PFSK-1 (cell line): ENCODE measurements at regions not wholly inside any gene's neighbourhood (a gene's known extent, or its start where the extent isn't known, plus 50 kb on each side); places are given as distances from the start of the nearest gene placed in this dataset.

Source experiments
- FOXP2 ChIP-seq: optimal IDR thresholded peaks from 2 replicates; pipeline ENCODE3; 2011; ENCODE audit warnings: borderline replicate concordance, control low read depth, inconsistent platforms; ENCODE audit not compliant: insufficient read depth; ENCODE audit errors: extremely low read length, extremely low read depth
- POLR2AphosphoS5 ChIP-seq: IDR thresholded peaks from 2 replicates; pipeline ENCODE4 v1.6.1; 2012; ENCODE audit warnings: low read depth, mild to moderate bottlenecking, control low read depth, low read length, moderate library complexity
- SIN3A ChIP-seq: IDR thresholded peaks from 2 replicates; pipeline ENCODE4 v1.6.1; 2012; ENCODE audit warnings: mild to moderate bottlenecking, low read length, moderate library complexity, borderline replicate concordance; ENCODE audit not compliant: insufficient read depth
- TAF1 ChIP-seq: IDR thresholded peaks from 2 replicates; pipeline ENCODE4 v1.6.1; 2012; ENCODE audit warnings: low read length, control low read depth, borderline replicate concordance; ENCODE audit not compliant: insufficient read depth
- TF ChIP-seq, protein P1 (sequence below), 2 experiments: IDR thresholded peaks; 2 replicates each; pipeline versions ENCODE4 v1.6.1 to v1.8.0; 2011 to 2012; ENCODE audit warnings: low read depth in 2 of 2, low read length in 2 of 2, control low read depth in 1 of 2, inconsistent platforms in 1 of 2, mild to moderate bottlenecking in 1 of 2, moderate library complexity in 1 of 2; ENCODE audit not compliant: insufficient read depth in 1 of 2

GRCh38 chr18:27797484-27797883 is 379.4 kb downstream of the CDH2 start:
- TF ChIP-seq, protein P1, sequence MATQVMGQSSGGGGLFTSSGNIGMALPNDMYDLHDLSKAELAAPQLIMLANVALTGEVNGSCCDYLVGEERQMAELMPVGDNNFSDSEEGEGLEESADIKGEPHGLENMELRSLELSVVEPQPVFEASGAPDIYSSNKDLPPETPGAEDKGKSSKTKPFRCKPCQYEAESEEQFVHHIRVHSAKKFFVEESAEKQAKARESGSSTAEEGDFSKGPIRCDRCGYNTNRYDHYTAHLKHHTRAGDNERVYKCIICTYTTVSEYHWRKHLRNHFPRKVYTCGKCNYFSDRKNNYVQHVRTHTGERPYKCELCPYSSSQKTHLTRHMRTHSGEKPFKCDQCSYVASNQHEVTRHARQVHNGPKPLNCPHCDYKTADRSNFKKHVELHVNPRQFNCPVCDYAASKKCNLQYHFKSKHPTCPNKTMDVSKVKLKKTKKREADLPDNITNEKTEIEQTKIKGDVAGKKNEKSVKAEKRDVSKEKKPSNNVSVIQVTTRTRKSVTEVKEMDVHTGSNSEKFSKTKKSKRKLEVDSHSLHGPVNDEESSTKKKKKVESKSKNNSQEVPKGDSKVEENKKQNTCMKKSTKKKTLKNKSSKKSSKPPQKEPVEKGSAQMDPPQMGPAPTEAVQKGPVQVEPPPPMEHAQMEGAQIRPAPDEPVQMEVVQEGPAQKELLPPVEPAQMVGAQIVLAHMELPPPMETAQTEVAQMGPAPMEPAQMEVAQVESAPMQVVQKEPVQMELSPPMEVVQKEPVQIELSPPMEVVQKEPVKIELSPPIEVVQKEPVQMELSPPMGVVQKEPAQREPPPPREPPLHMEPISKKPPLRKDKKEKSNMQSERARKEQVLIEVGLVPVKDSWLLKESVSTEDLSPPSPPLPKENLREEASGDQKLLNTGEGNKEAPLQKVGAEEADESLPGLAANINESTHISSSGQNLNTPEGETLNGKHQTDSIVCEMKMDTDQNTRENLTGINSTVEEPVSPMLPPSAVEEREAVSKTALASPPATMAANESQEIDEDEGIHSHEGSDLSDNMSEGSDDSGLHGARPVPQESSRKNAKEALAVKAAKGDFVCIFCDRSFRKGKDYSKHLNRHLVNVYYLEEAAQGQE (IDR thresholded peaks at IDR 0.05; ENCODE audit: insufficient read depth in 1 of 2, low read depth in 2 of 2, low read length in 2 of 2) = no peak
- TF ChIP-seq SIN3A (no peak; the same call in 1 of the 2 replicates), POLR2AphosphoS5 (no peak), TAF1 (no peak), FOXP2 (no peak)
